Dedifferentiated amniotic fluid mesenchymal stem cell (primary cell): ENCODE measurements at regions not wholly inside any gene's neighbourhood (a gene's known extent, or its start where the extent isn't known, plus 50 kb on each side); places are given as distances from the start of the nearest gene placed in this dataset.
"Not testable (repeated sequence)": the region's sequence is repeated elsewhere in the genome, so short reads cannot be mapped to it uniquely, and the experiment has no call there.

Experiments used
- DNase-seq: peaks from one replicate; pipeline ENCODE4 v3.0.0-alpha.2; 2016; ENCODE audit errors: extremely low spot score

GRCh38 chr3:95154766-95155165 is 1091.9 kb downstream of the NSUN3 start:
- no peak for DNase-seq

- DNase-seq, result no peak
Observed at GRCh38 chr3:95162794-95163193, 1099.9 kb downstream of the NSUN3 start.

GRCh38 chr3:95167748-95168147 is 1104.9 kb downstream of the NSUN3 start:
- no peak for DNase-seq

- no peak for DNase-seq
Observed at GRCh38 chr3:95168526-95168925, 1105.7 kb downstream of the NSUN3 start.

GRCh38 chr3:95172164-95172943 is 1109.5 kb downstream of the NSUN3 start:
- no peak for DNase-seq

- DNase-seq, result no peak
Observed at GRCh38 chr3:95177096-95177495, 1114.2 kb downstream of the NSUN3 start.

- DNase-seq, result no peak
Observed at GRCh38 chr3:95184038-95184437, 1121.2 kb downstream of the NSUN3 start.

GRCh38 chr3:95189348-95189747 is 1126.5 kb downstream of the NSUN3 start:
- DNase-seq, result no peak

- no peak for DNase-seq
Observed at GRCh38 chr3:95197661-95198060, 1134.8 kb downstream of the NSUN3 start.

GRCh38 chr3:95200384-95200783 is 1137.5 kb downstream of the NSUN3 start:
- DNase-seq, result no peak

GRCh38 chr3:95210878-95211277 is 1148.0 kb downstream of the NSUN3 start:
- no peak for DNase-seq

- no peak for DNase-seq
Observed at GRCh38 chr3:95212117-95212516, 1149.3 kb downstream of the NSUN3 start.

GRCh38 chr3:95215437-95215957 is 1152.6 kb downstream of the NSUN3 start:
- no peak for DNase-seq

GRCh38 chr3:95217661-95218060 is 1154.8 kb downstream of the NSUN3 start:
- DNase-seq, result no peak

GRCh38 chr3:95218484-95218883 is 1155.6 kb downstream of the NSUN3 start:
- no peak for DNase-seq

- DNase-seq, result no peak
Observed at GRCh38 chr3:95226437-95226836, 1163.6 kb downstream of the NSUN3 start.

GRCh38 chr3:95227092-95227491 is 1164.2 kb downstream of the NSUN3 start:
- no peak for DNase-seq

- no peak for DNase-seq
Observed at GRCh38 chr3:95228416-95228815, 1165.6 kb downstream of the NSUN3 start.

GRCh38 chr3:95235916-95236315 is 1173.1 kb downstream of the NSUN3 start:
- no peak for DNase-seq

- no peak for DNase-seq
Observed at GRCh38 chr3:95237783-95238182, 1174.9 kb downstream of the NSUN3 start.

GRCh38 chr3:95240395-95240794 is 1177.5 kb downstream of the NSUN3 start:
- no peak for DNase-seq

- not testable (repeated sequence) for DNase-seq
Observed at GRCh38 chr3:95241256-95241655, 1178.4 kb downstream of the NSUN3 start.

GRCh38 chr3:95246413-95246812 is 1183.6 kb downstream of the NSUN3 start:
- DNase-seq, result no peak

- DNase-seq, result no peak
Observed at GRCh38 chr3:95254061-95254460, 1191.2 kb downstream of the NSUN3 start.
